Peyer's patch (tissue), 4 donors: ENCODE measurements at regions not wholly inside any gene's neighbourhood (a gene's known extent, or its start where the extent isn't known, plus 50 kb on each side); places are given as distances from the start of the nearest gene placed in this dataset.

Source experiments
- DNase-seq, 3 donors: peaks; one replicate each; pipeline ENCODE4 v3.0.0-alpha.2; 2017 to 2019
- H3K27ac ChIP-seq, 4 donors: fragments of 200-600 bp; sonication (generic); one replicate each; pipeline ENCODE4 v1.5.1; 2016 to 2019
- H3K27me3 ChIP-seq, 2 donors: fragments of 200-600 bp; sonication (generic); one replicate each; pipeline ENCODE4 v1.5.1; 2019
- H3K36me3 ChIP-seq, 3 donors: fragments of 200-600 bp; sonication (generic); one replicate each; pipeline ENCODE4 v1.5.1; 2016 to 2019
- H3K4me1 ChIP-seq, 4 donors: fragments of 200-600 bp; sonication (generic); one replicate each; pipeline ENCODE4 v1.5.1; 2016 to 2019
- H3K4me3 ChIP-seq, 4 donors: fragments of 200-600 bp; sonication (generic); 1 replicate in 3 of 4; 2 replicates in 1 of 4; pipeline ENCODE4 v1.5.1; 2016 to 2019; ENCODE audit warnings: mild to moderate bottlenecking in 1 of 4
- H3K9me3 ChIP-seq, 4 donors: fragments of 200-600 bp; sonication (generic); one replicate each; pipeline ENCODE4 v1.5.1; 2016 to 2019; ENCODE audit warnings: mild to moderate bottlenecking in 1 of 4
- POLR2A ChIP-seq, 2 donors: fragments of 450-650 bp; IDR thresholded peaks; one replicate each; pipeline ENCODE4 v1.5.1; 2017; ENCODE audit warnings: antibody characterized with exemption in 2 of 2, mild to moderate bottlenecking in 2 of 2, moderate library complexity in 2 of 2
- TF ChIP-seq, protein P1 (sequence below), 6 experiments: fragments of 450-650 bp in 4 of 6; fragments of 200-600 bp in 2 of 6; sonication (generic) in 1 of 6; IDR thresholded peaks; one replicate each; pipeline ENCODE4 v1.5.1; 2017 to 2019; ENCODE audit warnings: antibody characterized with exemption in 6 of 6, mild to moderate bottlenecking in 3 of 6, moderate library complexity in 1 of 6

- Histone ChIP-seq H3K4me1 (no peaks in the 10 kb centered on the region), H3K9me3 (no peaks in the 10 kb centered on the region), H3K27me3 (no peaks in the 10 kb centered on the region), H3K4me3 (no peak overlapping the region), H3K36me3 (no peaks in the 10 kb centered on the region), H3K27ac (no peak overlapping the region)
- peak in 1 of 3 donors; percentile 15 for DNase-seq
- no peak for TF ChIP-seq POLR2A (IDR thresholded peaks at IDR 0.05)
- TF ChIP-seq, protein P1, sequence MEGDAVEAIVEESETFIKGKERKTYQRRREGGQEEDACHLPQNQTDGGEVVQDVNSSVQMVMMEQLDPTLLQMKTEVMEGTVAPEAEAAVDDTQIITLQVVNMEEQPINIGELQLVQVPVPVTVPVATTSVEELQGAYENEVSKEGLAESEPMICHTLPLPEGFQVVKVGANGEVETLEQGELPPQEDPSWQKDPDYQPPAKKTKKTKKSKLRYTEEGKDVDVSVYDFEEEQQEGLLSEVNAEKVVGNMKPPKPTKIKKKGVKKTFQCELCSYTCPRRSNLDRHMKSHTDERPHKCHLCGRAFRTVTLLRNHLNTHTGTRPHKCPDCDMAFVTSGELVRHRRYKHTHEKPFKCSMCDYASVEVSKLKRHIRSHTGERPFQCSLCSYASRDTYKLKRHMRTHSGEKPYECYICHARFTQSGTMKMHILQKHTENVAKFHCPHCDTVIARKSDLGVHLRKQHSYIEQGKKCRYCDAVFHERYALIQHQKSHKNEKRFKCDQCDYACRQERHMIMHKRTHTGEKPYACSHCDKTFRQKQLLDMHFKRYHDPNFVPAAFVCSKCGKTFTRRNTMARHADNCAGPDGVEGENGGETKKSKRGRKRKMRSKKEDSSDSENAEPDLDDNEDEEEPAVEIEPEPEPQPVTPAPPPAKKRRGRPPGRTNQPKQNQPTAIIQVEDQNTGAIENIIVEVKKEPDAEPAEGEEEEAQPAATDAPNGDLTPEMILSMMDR (IDR thresholded peaks at IDR 0.05) = no peak
Observed at GRCh38 chr6:170166511-170167122, 124.3 kb downstream of the DLL1 start.

DNA sequence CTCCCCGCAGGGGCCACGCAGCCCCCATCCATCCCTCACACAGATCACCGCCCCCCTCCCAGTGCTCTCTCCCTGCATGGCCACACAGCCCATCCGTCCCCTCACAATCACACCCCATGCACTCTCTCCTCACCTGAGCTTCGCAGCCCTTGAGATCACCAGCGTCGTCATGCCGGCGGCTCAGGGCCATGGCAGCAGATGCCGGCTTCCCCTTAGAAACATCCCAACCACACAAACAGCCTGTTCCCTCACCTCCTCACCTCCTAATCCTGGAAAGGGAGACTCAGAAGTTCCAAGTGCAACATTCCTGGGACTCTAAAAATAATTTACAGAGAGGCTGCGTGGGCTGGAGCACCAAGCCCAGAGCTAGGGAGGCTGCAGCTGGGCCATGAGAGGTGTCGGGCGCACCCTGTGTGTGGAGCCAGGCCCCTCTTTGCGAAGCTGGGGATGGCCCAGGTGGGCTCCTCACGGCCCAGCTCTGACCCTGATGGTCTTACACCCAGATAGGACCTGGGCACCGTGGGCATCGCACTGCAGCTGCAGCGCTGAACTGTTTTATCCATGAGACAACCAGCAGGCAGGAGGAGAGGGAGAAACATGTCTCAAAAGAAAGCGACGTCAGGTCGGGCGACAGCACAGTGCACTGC is 125.3 kb downstream of the DLL1 start:
- Histone ChIP-seq H3K27ac (peak overlapping the region in 1 of 4 donors; percentile 19), H3K36me3 (no peaks in the 10 kb centered on the region), H3K9me3 (no peaks in the 10 kb centered on the region), H3K4me3 (no peak overlapping the region), H3K27me3 (no peaks in the 10 kb centered on the region), H3K4me1 (no peaks in the 10 kb centered on the region)
- peak in 1 of 3 donors; percentile 43 for DNase-seq
- TF ChIP-seq, protein P1 (IDR thresholded peaks at IDR 0.05) = no peak

DNA sequence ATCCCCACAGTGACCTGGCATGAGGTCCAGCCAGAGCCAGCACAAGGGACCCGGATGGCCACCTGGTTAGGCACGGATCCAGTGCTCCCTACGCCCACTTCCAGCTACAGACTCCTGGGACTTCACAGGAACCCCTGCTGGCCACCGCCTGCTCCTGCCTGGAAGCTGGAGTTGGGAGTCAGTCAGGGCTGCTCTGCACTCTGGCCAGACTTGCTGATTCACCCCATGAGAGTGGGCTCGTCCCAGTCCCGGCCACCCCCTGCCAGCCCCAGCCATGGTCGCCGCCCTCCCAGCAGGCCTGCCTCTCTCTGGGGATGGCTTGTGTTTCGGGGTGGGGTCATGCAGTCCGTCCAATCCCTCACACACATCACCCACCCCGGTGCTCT is 125.8 kb downstream of the DLL1 start:
- Histone ChIP-seq H3K27ac (peak overlapping the region in 1 of 4 donors; percentile 19), H3K4me3 (no peak overlapping the region), H3K27me3 (no peaks in the 10 kb centered on the region), H3K9me3 (no peaks in the 10 kb centered on the region), H3K4me1 (no peaks in the 10 kb centered on the region), H3K36me3 (no peaks in the 10 kb centered on the region)
- TF ChIP-seq, protein P1 (IDR thresholded peaks at IDR 0.05) = no peak
- no peak for TF ChIP-seq POLR2A (IDR thresholded peaks at IDR 0.05)
- DNase-seq = peak in 1 of 3 donors; percentile 44

DNA sequence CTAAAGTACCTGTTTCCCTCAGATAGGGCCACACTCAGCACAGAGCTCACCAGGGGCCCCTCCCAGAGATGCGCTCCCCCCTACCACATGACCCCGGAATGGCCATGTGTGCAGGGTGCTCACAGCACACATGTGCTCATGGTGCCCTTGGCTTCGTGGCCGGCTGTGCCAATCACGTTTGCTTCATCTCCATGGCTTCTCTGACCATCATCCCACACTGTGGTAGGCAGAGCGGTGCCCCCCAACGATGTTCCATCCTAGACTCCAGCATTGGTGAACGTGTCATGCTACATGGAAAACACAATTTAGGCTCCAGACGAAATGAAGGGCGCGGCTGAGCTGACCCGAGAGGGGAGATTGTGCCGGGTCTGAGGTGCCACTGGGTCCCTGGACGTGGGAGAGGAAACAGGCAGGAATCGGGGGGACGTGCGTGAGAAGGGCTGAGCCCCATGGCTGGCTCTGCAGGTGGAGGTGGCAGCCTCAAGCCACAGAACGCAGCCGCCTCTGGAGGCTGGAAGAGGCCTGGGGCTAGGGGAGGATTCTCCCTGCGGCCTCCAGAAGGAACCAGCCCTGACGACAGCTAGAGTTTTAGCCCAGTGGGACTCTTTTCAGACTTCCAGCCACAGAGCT is 126.5 kb downstream of the DLL1 start:
- Histone ChIP-seq H3K27ac (no peak overlapping the region), H3K9me3 (no peaks in the 10 kb centered on the region), H3K36me3 (no peaks in the 10 kb centered on the region), H3K27me3 (no peaks in the 10 kb centered on the region), H3K4me3 (no peak overlapping the region), H3K4me1 (no peaks in the 10 kb centered on the region)
- no peak for DNase-seq
- TF ChIP-seq, protein P1 (IDR thresholded peaks at IDR 0.05) = no peak
- TF ChIP-seq POLR2A (IDR thresholded peaks at IDR 0.05) = no peak

GRCh38 chr6:170163405-170164170 is 127.3 kb downstream of the DLL1 start:
- H3K4me1 ChIP-seq = no peaks in the 10 kb centered on the region
- H3K4me3 ChIP-seq = no peak overlapping the region
- no peak for DNase-seq
- H3K9me3 ChIP-seq = no peaks in the 10 kb centered on the region
- TF ChIP-seq POLR2A (IDR thresholded peaks at IDR 0.05) = no peak
- TF ChIP-seq, protein P1 (IDR thresholded peaks at IDR 0.05) = no peak
- H3K27ac ChIP-seq = no peak overlapping the region
- H3K27me3 ChIP-seq = no peaks in the 10 kb centered on the region
- no peaks in the 10 kb centered on the region for H3K36me3 ChIP-seq
